ENCODE measurements at regions not wholly inside any gene's neighbourhood (a gene's known extent, or its start where the extent isn't known, plus 50 kb on each side); places are given as distances from the start of the nearest gene placed in this dataset.

- intact Hi-C loops (cut with micrococcal nuclease), result no loop called here
- Mint-ChIP-seq H3K4me3 (no peak overlapping the region), H3K27ac (no peak overlapping the region), H3K36me3 (ENCODE audit: low read depth) (no peaks in the 10 kb centered on the region), H3K4me1 (ENCODE audit: low read depth) (no peaks in the 10 kb centered on the region), H3K9me3 (peaks cover 20% of the 10 kb centered on the region), H3K27me3 (no peaks in the 10 kb centered on the region)
These were observed 103.0 kb upstream of the SYNDIG1 start for GRCh38 chr20:24366336-24367004.

- no peaks in the 10 kb centered on the region for H3K36me3 Mint-ChIP-seq (ENCODE audit: low read depth)
- H3K4me3 Mint-ChIP-seq, result no peak overlapping the region
- peaks cover 27% of the 10 kb centered on the region for H3K9me3 Mint-ChIP-seq
- no peaks in the 10 kb centered on the region for H3K27me3 Mint-ChIP-seq
- intact Hi-C loops (cut with micrococcal nuclease), result no loop called here
- H3K4me1 Mint-ChIP-seq (ENCODE audit: low read depth), result no peaks in the 10 kb centered on the region
- no peak overlapping the region for H3K27ac Mint-ChIP-seq
These were observed 103.8 kb upstream of the SYNDIG1 start for GRCh38 chr20:24365670-24366069.

- no peaks in the 10 kb centered on the region for H3K36me3 Mint-ChIP-seq (ENCODE audit: low read depth)
- H3K4me1 Mint-ChIP-seq (ENCODE audit: low read depth), result no peaks in the 10 kb centered on the region
- H3K4me3 Mint-ChIP-seq, result no peak overlapping the region
- H3K27ac Mint-ChIP-seq, result no peak overlapping the region
- intact Hi-C loops (cut with micrococcal nuclease), result no loop called here
- H3K9me3 Mint-ChIP-seq, result peaks cover 27% of the 10 kb centered on the region
- H3K27me3 Mint-ChIP-seq, result no peaks in the 10 kb centered on the region
These were observed 104.9 kb upstream of the SYNDIG1 start for GRCh38 chr20:24364482-24364881.

DNA sequence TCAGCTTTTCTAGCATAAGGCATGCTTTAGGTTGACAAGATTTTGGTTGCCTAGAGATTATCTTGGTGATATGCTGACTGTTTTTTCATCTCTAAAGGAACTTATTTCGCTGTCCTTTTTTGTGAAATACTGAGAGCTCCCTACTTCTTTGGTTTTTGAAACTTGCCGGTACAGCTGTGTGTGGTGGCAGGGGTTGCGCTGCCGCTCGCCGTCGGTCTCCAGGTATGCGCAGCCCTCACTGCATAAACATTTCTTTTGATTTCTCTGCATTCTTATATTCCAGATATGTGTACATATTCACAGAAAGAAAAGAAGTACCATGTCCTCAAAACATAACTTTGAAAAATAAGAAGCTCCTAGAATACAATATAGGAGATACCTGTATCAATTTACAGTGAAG, 106.4 kb upstream of the SYNDIG1 start:
- intact Hi-C loops (cut with micrococcal nuclease), result no loop called here
- H3K27me3 Mint-ChIP-seq, result no peaks in the 10 kb centered on the region
- H3K27ac Mint-ChIP-seq, result no peak overlapping the region
- H3K9me3 Mint-ChIP-seq, result peaks cover 27% of the 10 kb centered on the region
- no peak overlapping the region for H3K4me3 Mint-ChIP-seq
- H3K36me3 Mint-ChIP-seq (ENCODE audit: low read depth), result no peaks in the 10 kb centered on the region
- no peaks in the 10 kb centered on the region for H3K4me1 Mint-ChIP-seq (ENCODE audit: low read depth)

DNA sequence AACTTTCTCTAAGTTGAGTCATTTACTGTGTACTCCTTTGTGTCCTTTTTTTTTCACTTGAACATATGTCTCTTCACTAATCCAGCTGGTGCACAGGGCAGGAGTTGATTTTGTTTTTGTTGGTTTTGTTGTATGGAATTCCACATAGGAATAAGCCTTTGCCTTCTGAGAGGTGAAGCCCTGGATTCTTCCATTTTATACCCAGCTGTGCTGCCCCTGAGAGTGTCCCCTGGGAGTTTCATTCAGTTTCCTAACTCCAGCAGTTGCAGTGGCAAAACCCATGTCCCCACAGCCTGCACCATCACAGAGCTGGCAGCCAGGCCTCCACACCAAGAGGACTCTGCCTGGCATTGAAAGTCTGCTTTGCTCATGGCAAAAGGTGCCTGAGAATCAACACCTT, 107.3 kb upstream of the SYNDIG1 start:
- intact Hi-C loops (cut with micrococcal nuclease), result no loop called here
- no peaks in the 10 kb centered on the region for H3K4me1 Mint-ChIP-seq (ENCODE audit: low read depth)
- peaks cover 27% of the 10 kb centered on the region for H3K9me3 Mint-ChIP-seq
- no peak overlapping the region for H3K27ac Mint-ChIP-seq
- H3K36me3 Mint-ChIP-seq (ENCODE audit: low read depth), result no peaks in the 10 kb centered on the region
- no peak overlapping the region for H3K4me3 Mint-ChIP-seq
- H3K27me3 Mint-ChIP-seq, result no peaks in the 10 kb centered on the region

DNA sequence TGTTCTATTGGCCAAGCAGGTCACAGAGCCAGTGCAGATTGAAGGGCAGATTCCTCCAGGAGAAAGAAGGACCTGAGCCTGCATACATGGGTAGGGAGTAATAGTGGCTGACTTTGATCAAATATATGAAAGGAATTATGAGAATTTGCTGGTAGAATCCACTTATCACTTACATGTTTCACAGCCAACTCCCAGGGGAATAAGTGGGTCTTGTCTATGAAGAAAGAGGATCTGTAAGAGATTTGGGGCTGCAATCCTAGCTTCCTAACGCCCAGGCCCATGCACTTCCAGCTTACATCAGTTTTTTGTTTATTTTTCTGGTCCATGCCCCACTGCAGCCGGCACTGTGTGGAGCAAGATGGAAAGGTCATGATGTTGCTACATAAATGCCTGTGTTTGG, 107.9 kb upstream of the SYNDIG1 start:
- Mint-ChIP-seq H3K4me3 (no peak overlapping the region), H3K27ac (no peak overlapping the region), H3K36me3 (ENCODE audit: low read depth) (no peaks in the 10 kb centered on the region), H3K4me1 (ENCODE audit: low read depth) (no peaks in the 10 kb centered on the region), H3K27me3 (no peaks in the 10 kb centered on the region), H3K9me3 (peaks cover 27% of the 10 kb centered on the region)
- intact Hi-C loops (cut with micrococcal nuclease), result no loop called here

- H3K9me3 Mint-ChIP-seq, result peaks cover 27% of the 10 kb centered on the region
- no peaks in the 10 kb centered on the region for H3K36me3 Mint-ChIP-seq (ENCODE audit: low read depth)
- H3K4me1 Mint-ChIP-seq (ENCODE audit: low read depth), result no peaks in the 10 kb centered on the region
- no peak overlapping the region for H3K27ac Mint-ChIP-seq
- intact Hi-C loops (cut with micrococcal nuclease), result no loop called here
- no peaks in the 10 kb centered on the region for H3K27me3 Mint-ChIP-seq
- no peak overlapping the region for H3K4me3 Mint-ChIP-seq
These were observed 108.9 kb upstream of the SYNDIG1 start for GRCh38 chr20:24360531-24360930.

GRCh38 chr20:24359321-24360027, 110.0 kb upstream of the SYNDIG1 start:
- Mint-ChIP-seq H3K4me1 (ENCODE audit: low read depth) (no peaks in the 10 kb centered on the region), H3K9me3 (peaks cover 27% of the 10 kb centered on the region), H3K27me3 (no peaks in the 10 kb centered on the region), H3K36me3 (ENCODE audit: low read depth) (no peaks in the 10 kb centered on the region), H3K27ac (no peak overlapping the region), H3K4me3 (no peak overlapping the region)
- intact Hi-C loops (cut with micrococcal nuclease), result loop anchor here (10.0 kb wide), 1 partner anchor 55 kb away; no protein-coding TSS in a partner anchor

DNA sequence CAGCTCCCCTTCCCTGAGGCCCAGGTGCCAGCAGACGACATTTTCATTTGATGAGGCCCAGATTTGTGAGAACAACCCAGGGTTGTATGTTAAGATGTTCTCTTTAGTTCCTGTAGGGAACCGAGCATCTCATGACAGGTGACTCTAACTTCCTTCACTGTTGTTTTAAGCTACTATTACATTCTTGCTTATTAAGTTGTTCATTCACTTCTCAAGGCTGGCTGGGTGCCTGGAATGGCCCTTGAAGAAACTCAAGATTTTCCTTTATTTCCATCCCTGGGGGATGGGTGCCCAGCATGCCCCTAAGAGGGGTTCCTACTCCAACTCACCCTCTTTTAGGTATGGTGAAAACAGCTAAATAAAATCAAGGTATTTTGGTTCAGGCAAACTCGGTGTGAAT, 111.5 kb upstream of the SYNDIG1 start:
- H3K27me3 Mint-ChIP-seq, result no peaks in the 10 kb centered on the region
- H3K27ac Mint-ChIP-seq, result no peak overlapping the region
- no peaks in the 10 kb centered on the region for H3K4me1 Mint-ChIP-seq (ENCODE audit: low read depth)
- peaks cover 22% of the 10 kb centered on the region for H3K9me3 Mint-ChIP-seq
- no peak overlapping the region for H3K4me3 Mint-ChIP-seq
- H3K36me3 Mint-ChIP-seq (ENCODE audit: low read depth), result no peaks in the 10 kb centered on the region
- intact Hi-C loops (cut with micrococcal nuclease), result loop anchor here (10.0 kb wide), 1 partner anchor 57 kb away; no protein-coding TSS in a partner anchor

DNA sequence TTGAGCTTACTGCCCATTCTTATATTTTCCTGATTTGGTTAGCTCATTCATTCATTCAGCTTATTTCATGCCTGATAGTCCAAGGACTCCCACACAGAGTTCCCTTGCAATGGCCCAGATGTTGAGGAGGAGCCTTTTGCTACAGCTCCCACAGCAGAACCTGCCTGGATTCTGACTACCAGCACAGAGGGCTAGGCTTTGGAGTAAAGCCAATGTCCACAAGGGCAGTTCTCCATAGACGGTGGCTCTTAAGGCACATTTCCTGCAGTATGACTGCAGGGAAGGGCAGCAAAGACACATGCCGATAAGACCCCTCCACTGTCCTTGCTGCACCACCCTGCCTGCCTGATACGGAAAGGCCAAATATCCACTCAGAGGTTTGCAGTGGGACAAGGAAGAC, 112.3 kb upstream of the SYNDIG1 start:
- Mint-ChIP-seq H3K27ac (no peak overlapping the region), H3K9me3 (peaks cover 14% of the 10 kb centered on the region), H3K4me3 (no peak overlapping the region), H3K36me3 (ENCODE audit: low read depth) (no peaks in the 10 kb centered on the region), H3K27me3 (no peaks in the 10 kb centered on the region), H3K4me1 (ENCODE audit: low read depth) (no peaks in the 10 kb centered on the region)
- intact Hi-C loops (cut with micrococcal nuclease), result loop anchor here (10.0 kb wide), 1 partner anchor 58 kb away; no protein-coding TSS in a partner anchor

- intact Hi-C loops (cut with micrococcal nuclease), result loop anchor here (10.0 kb wide), 1 partner anchor 62 kb away; no protein-coding TSS in a partner anchor
- Mint-ChIP-seq H3K4me1 (ENCODE audit: low read depth) (no peaks in the 10 kb centered on the region), H3K27ac (no peak overlapping the region), H3K9me3 (no peaks in the 10 kb centered on the region), H3K4me3 (no peak overlapping the region), H3K27me3 (no peaks in the 10 kb centered on the region), H3K36me3 (ENCODE audit: low read depth) (no peaks in the 10 kb centered on the region)
These were observed 116.2 kb upstream of the SYNDIG1 start for GRCh38 chr20:24353135-24353690.

- intact Hi-C loops (cut with micrococcal nuclease), result loop anchor here (10.0 kb wide), 1 partner anchor 64 kb away; no protein-coding TSS in a partner anchor
These were observed 118.5 kb upstream of the SYNDIG1 start for GRCh38 chr20:24350923-24351368.

GRCh38 chr20:24341781-24342180, 127.6 kb upstream of the SYNDIG1 start:
- no peaks in the 10 kb centered on the region for H3K9me3 Mint-ChIP-seq
- intact Hi-C loops (cut with micrococcal nuclease), result no loop called here
- no peaks in the 10 kb centered on the region for H3K4me1 Mint-ChIP-seq (ENCODE audit: low read depth)
- H3K27me3 Mint-ChIP-seq, result no peaks in the 10 kb centered on the region
- H3K27ac Mint-ChIP-seq, result no peak overlapping the region
- H3K4me3 Mint-ChIP-seq, result no peak overlapping the region
- no peaks in the 10 kb centered on the region for H3K36me3 Mint-ChIP-seq (ENCODE audit: low read depth)

More at GRCh38 chr20:24350923-24351368, 118.5 kb upstream of the SYNDIG1 start:
- H3K27ac Mint-ChIP-seq, result no peak overlapping the region
- H3K4me3 Mint-ChIP-seq, result no peak overlapping the region
- no peaks in the 10 kb centered on the region for H3K27me3 Mint-ChIP-seq
- no peaks in the 10 kb centered on the region for H3K9me3 Mint-ChIP-seq
- H3K36me3 Mint-ChIP-seq (ENCODE audit: low read depth), result no peaks in the 10 kb centered on the region
- no peaks in the 10 kb centered on the region for H3K4me1 Mint-ChIP-seq (ENCODE audit: low read depth)

DNA sequence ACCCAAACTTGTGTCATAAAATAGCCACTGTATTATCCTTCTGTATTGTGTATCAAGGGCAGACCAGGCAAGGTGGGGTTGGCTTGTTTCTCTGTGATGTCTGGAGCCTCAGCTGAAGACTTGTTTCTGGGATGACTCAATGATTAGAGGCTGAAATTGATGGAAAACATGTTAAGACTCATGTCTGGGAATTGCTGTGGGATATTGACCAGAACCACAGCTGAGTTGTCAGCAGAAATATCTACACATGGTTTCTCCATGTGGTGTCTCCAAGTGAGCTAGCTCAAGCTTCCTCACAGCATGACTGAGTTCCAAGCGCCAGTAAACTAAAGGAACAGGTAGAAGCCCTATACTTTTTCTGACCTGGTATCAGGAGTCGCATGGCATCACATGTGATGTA, 128.5 kb upstream of the SYNDIG1 start:
- H3K9me3 Mint-ChIP-seq, result no peaks in the 10 kb centered on the region
- H3K36me3 Mint-ChIP-seq (ENCODE audit: low read depth), result no peaks in the 10 kb centered on the region
- no peak overlapping the region for H3K27ac Mint-ChIP-seq
- intact Hi-C loops (cut with micrococcal nuclease), result no loop called here
- H3K4me3 Mint-ChIP-seq, result no peak overlapping the region
- no peaks in the 10 kb centered on the region for H3K4me1 Mint-ChIP-seq (ENCODE audit: low read depth)
- no peaks in the 10 kb centered on the region for H3K27me3 Mint-ChIP-seq
